Mesenchymal stem cell (in vitro differentiated cells and primary cell): ENCODE measurements at regions not wholly inside any gene's neighbourhood (a gene's known extent, or its start where the extent isn't known, plus 50 kb on each side); places are given as distances from the start of the nearest gene placed in this dataset.

Experiments
- DNase-seq: peaks from one replicate; pipeline ENCODE4 v3.0.0-alpha.2; 2013
- H2AFZ ChIP-seq: one replicate; pipeline ENCODE4 v1.6.1; 2013; ENCODE audit warnings: low read depth, mild to moderate bottlenecking, control low read depth, inconsistent platforms, low read length, moderate library complexity
- H2AK5ac ChIP-seq: 2 replicates; pipeline ENCODE4 v1.6.1; 2013; ENCODE audit warnings: low read length, moderate library complexity, mild to moderate bottlenecking, inconsistent platforms; ENCODE audit not compliant: severe bottlenecking
- H2BK120ac ChIP-seq: one replicate; pipeline ENCODE4 v1.6.1; 2013; ENCODE audit warnings: low read depth, mild to moderate bottlenecking, inconsistent platforms, low read length, moderate library complexity
- H2BK12ac ChIP-seq, 2 experiments: one replicate each; pipeline ENCODE4 v1.6.1; 2013; ENCODE audit warnings: inconsistent platforms in 2 of 2, low read length in 2 of 2, mild to moderate bottlenecking in 2 of 2, moderate library complexity in 2 of 2, control low read depth in 1 of 2
- H2BK15ac ChIP-seq: one replicate; pipeline ENCODE4 v1.6.1; 2013; ENCODE audit warnings: mild to moderate bottlenecking, low read depth, inconsistent platforms; ENCODE audit not compliant: poor library complexity, severe bottlenecking
- H2BK5ac ChIP-seq: 2 replicates; pipeline ENCODE4 v1.6.1; 2013; ENCODE audit warnings: low read depth, mild to moderate bottlenecking, low read length, control low read depth, inconsistent platforms; ENCODE audit not compliant: poor library complexity, severe bottlenecking
- H3K14ac ChIP-seq, 2 experiments: one replicate each; pipeline ENCODE4 v1.6.1; 2013; ENCODE audit warnings: inconsistent platforms in 2 of 2, low read length in 2 of 2, control low read depth in 1 of 2, mild to moderate bottlenecking in 1 of 2, moderate library complexity in 1 of 2
- H3K18ac ChIP-seq, 2 experiments: one replicate each; pipeline ENCODE4 v1.6.1; 2013; ENCODE audit warnings: inconsistent platforms in 2 of 2, low read length in 2 of 2, control low read depth in 1 of 2, low read depth in 1 of 2, mild to moderate bottlenecking in 1 of 2
- H3K23ac ChIP-seq, 2 experiments: one replicate each; pipeline ENCODE4 v1.6.1; 2013; ENCODE audit warnings: inconsistent platforms in 2 of 2, low read length in 2 of 2, mild to moderate bottlenecking in 2 of 2, moderate library complexity in 2 of 2, control low read depth in 1 of 2
- H3K27ac ChIP-seq: 2 replicates; pipeline ENCODE4 v1.5.1; 2013; ENCODE audit warnings: mild to moderate bottlenecking, moderate library complexity, low read length, control low read depth, inconsistent platforms; ENCODE audit not compliant: poor library complexity, severe bottlenecking
- H3K27me3 ChIP-seq, 2 experiments: 2 replicates each; pipeline versions ENCODE4 v1.6.1 to v1.7.0; 2013; ENCODE audit warnings: low read length in 2 of 2, mild to moderate bottlenecking in 2 of 2, moderate library complexity in 2 of 2, control low read depth in 1 of 2, inconsistent platforms in 1 of 2; ENCODE audit not compliant: control insufficient read depth in 1 of 2, insufficient read depth in 1 of 2
- H3K36me3 ChIP-seq, 2 experiments: 2 replicates each; pipeline versions ENCODE4 v1.6.1 to v1.7.0; 2013; ENCODE audit warnings: low read length in 2 of 2, control low read depth in 1 of 2, inconsistent platforms in 1 of 2, low read depth in 1 of 2, mild to moderate bottlenecking in 1 of 2; ENCODE audit not compliant: insufficient read depth in 2 of 2, control insufficient read depth in 1 of 2
- H3K4ac ChIP-seq, 2 experiments: one replicate each; pipeline ENCODE4 v1.6.1; 2013; ENCODE audit warnings: inconsistent platforms in 2 of 2, low read length in 2 of 2, mild to moderate bottlenecking in 2 of 2, moderate library complexity in 2 of 2, control low read depth in 1 of 2, low read depth in 1 of 2
- H3K4me1 ChIP-seq: 2 replicates; pipeline ENCODE4 v1.6.1; 2013; ENCODE audit warnings: low read depth, low read length, control low read depth; ENCODE audit not compliant: control insufficient read depth, insufficient read depth
- H3K4me2 ChIP-seq: 2 replicates; pipeline ENCODE4 v1.6.1; 2013; ENCODE audit warnings: low read length, mild to moderate bottlenecking, inconsistent platforms; ENCODE audit not compliant: poor library complexity, severe bottlenecking
- H3K4me3 ChIP-seq, 2 experiments: 2 replicates each; pipeline versions ENCODE4 v1.5.1 to v1.7.0; 2013; ENCODE audit warnings: low read length in 2 of 2, mild to moderate bottlenecking in 2 of 2, control low read depth in 1 of 2, low read depth in 1 of 2; ENCODE audit not compliant: insufficient read depth in 1 of 2
- H3K79me1 ChIP-seq: replicated peaks from 2 replicates; pipeline ENCODE4 v1.6.1; 2013; ENCODE audit warnings: mild to moderate bottlenecking, control low read depth, low read length, inconsistent platforms; ENCODE audit not compliant: poor library complexity, severe bottlenecking
- H3K9ac ChIP-seq: 2 replicates; pipeline ENCODE4 v1.7.0; 2013; ENCODE audit warnings: mild to moderate bottlenecking, low read length, moderate library complexity
- H3K9me3 ChIP-seq: 2 replicates; pipeline ENCODE4 v1.7.0; 2013; ENCODE audit warnings: mild to moderate bottlenecking, low read length; ENCODE audit not compliant: control insufficient read depth
- H4K8ac ChIP-seq: one replicate; pipeline ENCODE4 v1.6.1; 2013; ENCODE audit warnings: inconsistent platforms, mild to moderate bottlenecking, low read length, moderate library complexity
- H4K91ac ChIP-seq: one replicate; pipeline ENCODE4 v1.6.1; 2013; ENCODE audit warnings: mild to moderate bottlenecking, low read length, inconsistent platforms
- WGBS: methylation state at CpG from one replicate; pipeline ENCODE4 v1.1.7; 2013; ENCODE audit warnings: mixed read lengths; 5-methylcytosine and 5-hydroxymethylcytosine counted together

DNA sequence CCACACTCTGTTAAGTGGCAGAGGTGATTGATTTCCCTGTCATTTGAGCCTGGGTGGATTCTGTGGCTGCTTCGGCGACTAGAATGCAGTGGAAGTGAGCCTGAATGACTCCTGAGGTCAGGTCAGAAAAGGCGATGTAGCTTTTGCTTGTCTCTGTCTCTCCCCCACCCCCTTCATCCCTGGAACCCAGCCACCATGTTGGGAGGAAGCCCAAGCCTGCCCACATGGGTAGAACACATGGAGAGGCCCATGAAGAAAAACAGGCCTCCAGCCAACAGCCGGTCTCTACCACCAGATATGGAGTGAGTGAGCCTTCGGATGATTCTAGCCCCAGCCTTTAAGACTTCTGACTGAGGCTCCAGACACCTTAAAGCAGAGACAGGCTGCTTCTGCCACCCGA, 181.0 kb downstream of the TFAP2C start:
- no peak overlapping the region for H2BK15ac ChIP-seq
- H4K8ac ChIP-seq, result no peak overlapping the region
- no peak overlapping the region for H2BK120ac ChIP-seq
- H2AK5ac ChIP-seq, result no peak overlapping the region
- no peak overlapping the region for H3K4ac ChIP-seq
- no peak overlapping the region for H3K27ac ChIP-seq
- H4K91ac ChIP-seq, result no peak overlapping the region
- DNase-seq, result no peak
- H3K4me2 ChIP-seq, result no peak overlapping the region
- no peak overlapping the region for H2BK5ac ChIP-seq
- H3K79me1 ChIP-seq, result no peaks in the 10 kb centered on the region
- no peak overlapping the region for H3K9ac ChIP-seq
- 95% methylated on average over 5 of the region's 6 CpGs for WGBS
- H3K9me3 ChIP-seq, result no peaks in the 10 kb centered on the region
- H3K23ac ChIP-seq, result no peak overlapping the region
- peak overlapping the region in 1 of 2 experiments; percentile 6 for H3K4me3 ChIP-seq
- H3K14ac ChIP-seq, result no peak overlapping the region
- H3K36me3 ChIP-seq, result no peaks in the 10 kb centered on the region
- H3K18ac ChIP-seq, result no peak overlapping the region
- peaks cover 0 to 42% of the 10 kb centered on the region in 2 experiments for H3K27me3 ChIP-seq
- peaks cover 4% of the 10 kb centered on the region for H3K4me1 ChIP-seq
- no peak overlapping the region for H2BK12ac ChIP-seq
- no peak overlapping the region for H2AFZ ChIP-seq

DNA sequence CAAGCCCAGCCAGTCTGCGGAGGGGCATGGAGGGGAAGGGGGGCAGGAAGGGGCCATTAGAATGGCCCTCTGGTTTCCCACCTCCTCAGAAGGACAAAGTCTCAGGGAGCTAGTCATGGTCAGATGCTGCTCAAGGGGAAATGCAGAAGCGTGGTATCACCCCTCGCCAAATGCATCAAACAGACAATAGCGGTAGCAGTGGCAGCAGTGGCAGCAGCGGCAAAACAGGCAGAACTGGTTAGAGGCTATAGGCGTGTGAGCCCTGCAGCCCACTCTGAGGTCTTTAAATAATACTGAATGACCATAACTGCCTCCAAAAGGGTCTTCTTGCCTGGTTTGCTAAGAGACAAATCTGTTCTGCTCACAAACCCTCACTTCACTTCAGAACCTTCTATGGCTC, 186.7 kb downstream of the TFAP2C start:
- Histone ChIP-seq H2AK5ac (no peak overlapping the region), H3K4me1 (no peaks in the 10 kb centered on the region), H4K8ac (no peak overlapping the region), H2BK120ac (no peak overlapping the region), H3K9ac (no peak overlapping the region), H2BK5ac (no peak overlapping the region), H3K9me3 (peaks cover 7% of the 10 kb centered on the region), H2AFZ (no peak overlapping the region), H3K4me3 (no peak overlapping the region), H3K4me2 (no peak overlapping the region), H3K4ac (no peak overlapping the region), H3K36me3 (no peaks in the 10 kb centered on the region), H3K27ac (no peak overlapping the region), H4K91ac (no peak overlapping the region), H2BK12ac (no peak overlapping the region), H3K23ac (no peak overlapping the region), H3K27me3 (peaks cover 1 to 12% of the 10 kb centered on the region in 2 experiments), H3K14ac (no peak overlapping the region), H2BK15ac (no peak overlapping the region), H3K18ac (no peak overlapping the region), H3K79me1 (no peaks in the 10 kb centered on the region)
- no peak for DNase-seq
- WGBS, result 85% methylated on average over 6 of the region's 6 CpGs

GRCh38 chr20:56816349-56816748, 187.2 kb downstream of the TFAP2C start:
- no peak overlapping the region for H3K27ac ChIP-seq
- H2BK12ac ChIP-seq, result no peak overlapping the region
- peaks cover 7% of the 10 kb centered on the region for H3K9me3 ChIP-seq
- no peaks in the 10 kb centered on the region for H3K36me3 ChIP-seq
- H3K27me3 ChIP-seq, result peaks cover 6 to 12% of the 10 kb centered on the region in 2 experiments
- H4K8ac ChIP-seq, result no peak overlapping the region
- no peak for DNase-seq
- no peak overlapping the region for H4K91ac ChIP-seq
- H3K14ac ChIP-seq, result no peak overlapping the region
- H3K4me2 ChIP-seq, result no peak overlapping the region
- no peak overlapping the region for H2BK5ac ChIP-seq
- no peak overlapping the region for H3K18ac ChIP-seq
- H3K79me1 ChIP-seq, result no peaks in the 10 kb centered on the region
- H2BK15ac ChIP-seq, result no peak overlapping the region
- no peak overlapping the region for H3K23ac ChIP-seq
- no peak overlapping the region for H3K4me3 ChIP-seq
- no peaks in the 10 kb centered on the region for H3K4me1 ChIP-seq
- H2AK5ac ChIP-seq, result no peak overlapping the region
- no peak overlapping the region for H2BK120ac ChIP-seq
- H3K4ac ChIP-seq, result no peak overlapping the region
- H3K9ac ChIP-seq, result no peak overlapping the region
- whole genome bisulfite sequencing, result 87% methylated on average over 7 of the region's 7 CpGs
- no peak overlapping the region for H2AFZ ChIP-seq

DNA sequence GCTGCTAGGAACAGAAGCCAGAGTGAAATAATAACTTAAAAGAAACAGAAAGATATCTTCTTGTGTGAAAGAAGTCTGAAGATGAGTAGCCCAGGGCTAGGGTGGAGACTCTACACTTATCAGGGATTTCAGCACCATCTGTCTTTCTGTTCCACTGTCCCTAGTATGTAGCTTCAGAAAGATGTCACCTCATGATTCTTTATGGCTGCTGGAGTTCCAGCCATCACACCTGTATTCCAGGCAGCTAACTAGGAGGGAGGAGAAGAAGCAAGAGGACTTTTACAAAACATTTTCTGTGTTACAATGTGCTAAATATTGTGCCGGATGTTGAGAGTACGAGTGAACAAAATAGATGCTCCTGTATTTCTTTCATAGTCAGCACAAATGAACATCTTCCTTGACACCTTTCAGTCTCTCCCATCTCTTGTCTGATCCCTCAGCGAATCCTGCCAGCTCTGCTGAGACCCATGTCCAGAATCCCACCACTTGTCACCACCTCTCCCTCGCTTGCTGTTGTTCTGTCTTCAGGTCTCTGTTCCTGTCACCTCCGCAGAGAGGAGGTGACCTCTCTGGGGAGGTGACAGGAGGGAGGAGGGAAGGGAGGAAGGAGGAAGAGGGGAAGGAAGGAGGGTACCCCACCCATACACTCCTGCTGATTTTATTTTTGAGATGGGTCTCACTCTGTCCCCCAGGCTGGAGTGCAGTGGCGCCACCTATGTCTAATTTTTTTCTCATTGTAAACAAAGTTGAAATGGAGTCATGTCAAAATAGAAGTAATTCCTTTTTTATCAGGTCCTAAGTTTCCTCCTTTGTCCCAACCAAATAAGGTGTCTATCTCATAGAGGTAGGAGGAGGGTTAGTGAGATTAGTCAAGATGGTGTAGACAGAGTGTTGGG, 188.9 kb downstream of the TFAP2C start:
- no peak overlapping the region for H3K9ac ChIP-seq
- peaks cover 6 to 12% of the 10 kb centered on the region in 2 experiments for H3K27me3 ChIP-seq
- no peak overlapping the region for H4K91ac ChIP-seq
- H2BK12ac ChIP-seq, result no peak overlapping the region
- H3K23ac ChIP-seq, result no peak overlapping the region
- no peak overlapping the region for H3K27ac ChIP-seq
- H3K4ac ChIP-seq, result no peak overlapping the region
- no peaks in the 10 kb centered on the region for H3K79me1 ChIP-seq
- no peak overlapping the region for H3K4me3 ChIP-seq
- H3K36me3 ChIP-seq, result no peaks in the 10 kb centered on the region
- H3K9me3 ChIP-seq, result peaks cover 7% of the 10 kb centered on the region
- 94% methylated on average over 5 of the region's 6 CpGs for WGBS
- no peaks in the 10 kb centered on the region for H3K4me1 ChIP-seq
- H3K4me2 ChIP-seq, result no peak overlapping the region
- no peak overlapping the region for H2BK120ac ChIP-seq
- H2AFZ ChIP-seq, result no peak overlapping the region
- H3K14ac ChIP-seq, result no peak overlapping the region
- DNase-seq, result no peak
- H2BK5ac ChIP-seq, result no peak overlapping the region
- no peak overlapping the region for H2BK15ac ChIP-seq
- H4K8ac ChIP-seq, result no peak overlapping the region
- no peak overlapping the region for H2AK5ac ChIP-seq
- H3K18ac ChIP-seq, result no peak overlapping the region
